GM18498 (cell line): ENCODE measurements at regions not wholly inside any gene's neighbourhood (a gene's known extent, or its start where the extent isn't known, plus 50 kb on each side); places are given as distances from the start of the nearest gene placed in this dataset.
"Not testable (repeated sequence)": the region's sequence is repeated elsewhere in the genome, so short reads cannot be mapped to it uniquely, and the experiment has no call there.

Experiments
- ATAC-seq: cut with Tn5 transposase; IDR thresholded peaks from one replicate; pipeline ENCODE4 v1.9.1; 2021; ENCODE audit warnings: mild to moderate bottlenecking, moderate library complexity; ENCODE audit not compliant: unreplicated experiment

GRCh38 chr10:121262774-121263430, 335.3 kb downstream of the FGFR2 start:
- no peak for ATAC-seq

GRCh38 chr10:121263431-121263783, 334.8 kb downstream of the FGFR2 start:
- ATAC-seq: no peak

- no peak for ATAC-seq
Measured at GRCh38 chr10:121265360-121266123, 332.7 kb downstream of the FGFR2 start.

- no peak for ATAC-seq
Measured at GRCh38 chr10:121266370-121266769, 331.9 kb downstream of the FGFR2 start.

DNA sequence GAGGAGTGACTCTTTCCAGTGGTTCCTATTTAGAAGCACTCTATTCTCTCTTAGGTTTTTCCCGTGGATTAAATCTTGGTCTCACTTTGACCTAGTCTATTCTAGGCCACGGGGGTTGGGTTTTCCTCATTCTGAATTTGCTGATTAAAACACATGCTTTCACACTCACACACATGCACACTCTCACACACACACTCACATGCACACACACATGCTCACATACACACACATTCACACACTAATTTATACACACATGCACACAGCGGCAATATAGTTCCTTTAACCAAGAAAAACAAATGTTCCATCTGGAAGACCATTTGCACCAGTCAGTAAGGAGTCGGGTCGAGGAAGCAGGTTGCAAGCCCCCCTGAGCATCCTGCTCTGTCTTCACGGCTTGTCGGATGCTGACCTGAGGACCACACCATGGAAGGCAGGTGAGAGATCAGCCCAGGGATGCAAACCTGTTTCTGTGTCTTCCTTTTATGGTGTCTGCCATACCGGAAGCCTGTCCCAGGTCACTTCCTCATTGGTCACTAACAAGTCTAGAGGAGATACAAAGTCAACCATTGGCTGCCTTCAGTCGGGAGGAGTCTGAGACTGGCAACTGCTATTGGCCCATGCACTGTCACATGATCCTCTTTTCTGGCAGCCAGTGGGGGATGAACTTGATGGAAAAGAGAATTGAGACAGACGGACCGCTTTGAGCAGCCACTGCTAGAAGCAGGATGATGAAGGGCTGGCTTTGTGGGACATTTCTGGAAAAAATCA, 330.8 kb downstream of the FGFR2 start:
- ATAC-seq: no peak

DNA sequence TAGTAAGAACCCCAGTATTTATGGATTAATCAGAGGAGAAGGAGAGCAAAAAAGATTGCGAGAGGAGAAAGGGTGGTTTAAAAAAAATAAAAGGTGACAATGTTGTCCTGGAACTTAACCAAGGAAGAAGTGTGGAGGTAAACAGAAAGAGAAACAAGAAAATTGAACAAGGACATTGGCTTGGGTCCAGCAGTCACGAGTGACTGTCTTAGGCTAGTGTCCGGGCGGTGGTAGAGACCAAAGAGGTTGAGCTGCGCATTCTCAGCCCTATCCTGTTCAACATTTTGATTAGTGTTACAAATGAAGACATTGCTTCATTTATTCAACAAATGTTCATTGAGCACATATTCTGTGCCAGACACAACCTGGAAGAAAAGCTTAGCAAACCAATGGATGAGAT, 329.9 kb downstream of the FGFR2 start:
- ATAC-seq: no peak

GRCh38 chr10:121268863-121269432, 329.3 kb downstream of the FGFR2 start:
- no peak for ATAC-seq

GRCh38 chr10:121270906-121271305, 327.3 kb downstream of the FGFR2 start:
- ATAC-seq: no peak

GRCh38 chr10:121276046-121276445, 322.2 kb downstream of the FGFR2 start:
- ATAC-seq: no peak

GRCh38 chr10:121276822-121277221, 321.4 kb downstream of the FGFR2 start:
- ATAC-seq: no peak

GRCh38 chr10:121278386-121278785, 319.9 kb downstream of the FGFR2 start:
- ATAC-seq: not testable (repeated sequence)

- ATAC-seq: no peak
Measured at GRCh38 chr10:121281576-121281975, 316.7 kb downstream of the FGFR2 start.

DNA sequence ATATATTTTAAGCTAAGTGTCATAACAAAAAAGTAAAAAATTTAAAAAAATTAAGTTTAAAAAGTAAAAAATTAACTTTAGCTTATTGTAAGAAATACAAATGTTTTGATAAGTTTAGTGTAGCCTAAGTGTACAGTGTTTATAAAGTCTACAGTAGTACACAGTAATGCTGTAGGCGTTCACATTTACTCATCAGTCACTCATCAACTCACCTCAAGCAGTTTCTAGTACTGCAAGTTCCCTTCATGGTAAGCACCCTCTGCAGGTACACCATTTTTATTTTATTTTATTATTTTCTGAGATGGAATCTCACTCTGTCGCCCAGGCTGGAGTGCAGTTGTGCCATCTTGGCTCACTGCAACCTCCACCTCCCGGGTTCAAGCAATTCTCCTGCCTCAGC, 316.0 kb downstream of the FGFR2 start:
- no peak for ATAC-seq

DNA sequence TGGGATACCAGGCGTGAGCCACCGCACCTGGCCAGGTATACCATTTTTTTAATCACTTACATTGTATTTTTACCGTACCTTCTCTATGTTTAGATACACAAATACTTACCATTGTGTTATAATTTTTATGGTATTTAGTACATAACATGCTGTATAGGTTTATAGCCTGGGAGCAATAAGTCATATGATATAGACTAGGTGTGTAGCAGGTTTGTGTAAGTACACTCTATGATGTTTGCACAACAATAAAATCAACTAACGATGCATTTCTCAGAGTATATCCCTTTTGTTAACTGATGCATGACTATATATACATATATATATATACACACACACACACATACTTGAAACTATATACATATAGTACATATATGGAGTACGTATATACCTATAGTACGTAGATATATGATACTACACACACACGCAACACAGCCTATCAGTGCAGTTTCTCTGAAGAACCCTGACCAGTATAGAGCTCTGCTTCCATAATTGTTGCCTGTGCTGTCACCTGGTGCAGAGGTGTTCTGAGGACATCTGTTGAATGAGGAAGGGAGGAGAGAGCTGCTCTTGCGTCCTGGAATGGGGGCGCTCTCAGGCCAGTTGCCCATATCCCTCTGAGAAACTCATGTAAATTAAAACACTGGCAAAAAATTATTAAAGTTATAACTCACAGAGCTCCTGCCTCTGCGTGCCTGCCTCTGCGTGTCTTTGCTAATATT, 315.3 kb downstream of the FGFR2 start:
- ATAC-seq: no peak

DNA sequence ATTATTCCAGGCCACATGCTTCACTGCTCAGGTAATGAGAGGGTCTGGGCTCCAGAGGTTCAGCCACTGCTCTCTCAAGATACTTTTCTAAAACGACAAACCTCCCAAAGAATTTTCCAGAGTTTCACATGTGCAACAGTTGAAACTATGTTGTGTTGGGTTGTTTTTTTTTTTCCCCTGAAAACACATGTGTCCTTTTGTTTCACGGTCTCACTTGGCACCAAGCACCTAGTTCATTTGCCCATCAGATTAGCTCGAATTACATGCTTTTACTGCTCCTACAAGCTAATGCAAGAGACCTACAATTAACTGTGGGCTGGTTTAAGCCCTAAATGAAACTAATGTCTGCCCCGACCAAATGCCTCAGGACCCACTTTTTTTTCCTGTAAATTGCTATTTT, 313.3 kb downstream of the FGFR2 start:
- no peak for ATAC-seq

DNA sequence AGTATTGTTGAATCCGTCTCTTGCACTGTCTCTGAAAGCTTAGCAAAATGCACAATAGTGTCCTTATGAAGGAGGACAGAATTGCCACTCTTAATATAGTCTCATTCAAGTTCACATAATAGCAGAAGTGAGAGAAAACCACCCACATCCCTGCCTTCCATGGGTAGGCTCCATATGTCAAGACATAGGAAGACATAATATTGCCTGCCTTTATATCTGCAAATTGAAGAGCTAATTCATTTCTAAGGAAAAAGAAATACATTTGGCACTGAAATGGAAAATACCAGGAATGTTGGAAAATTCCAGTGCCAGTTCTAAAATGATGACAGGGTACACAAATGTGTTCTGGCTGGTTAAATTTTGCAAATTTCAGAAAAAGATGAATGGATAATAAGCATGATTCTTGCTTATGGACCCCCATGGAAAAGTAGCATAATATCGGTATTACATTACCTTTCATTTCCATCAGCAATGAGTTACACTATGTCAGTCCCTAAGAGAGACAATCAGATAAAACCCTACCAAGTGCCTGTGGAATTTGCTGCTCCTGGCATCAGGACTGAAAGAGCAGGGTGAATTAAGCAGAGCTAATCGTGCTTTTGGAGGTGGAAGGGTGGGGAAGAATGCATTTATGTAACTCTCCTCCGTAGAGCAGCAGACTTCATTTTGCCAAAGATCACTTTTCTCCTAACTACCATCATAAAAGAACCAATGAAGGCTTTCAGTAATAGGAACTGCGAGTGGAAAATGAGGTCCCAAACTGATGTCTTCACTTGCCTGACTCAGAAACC, 312.6 kb downstream of the FGFR2 start:
- no peak for ATAC-seq

DNA sequence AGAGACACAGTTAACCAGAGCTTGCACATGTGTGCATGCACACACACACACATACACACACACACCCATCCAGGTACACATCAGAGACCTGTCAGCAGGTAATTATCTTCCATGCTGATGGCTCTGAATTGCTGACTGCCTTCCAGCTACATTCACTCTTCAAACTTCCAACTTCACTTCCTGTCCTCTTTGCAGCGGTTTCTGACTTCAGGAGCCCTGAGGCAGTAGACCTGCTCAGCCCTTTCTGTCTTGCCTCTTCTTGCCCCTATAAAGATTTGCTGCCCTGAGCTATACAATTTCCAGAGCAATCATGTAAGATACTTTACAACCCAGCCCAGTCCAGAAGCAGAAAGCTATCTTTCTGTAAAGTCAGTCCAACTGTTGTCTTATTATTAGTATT, 310.2 kb downstream of the FGFR2 start:
- no peak for ATAC-seq

DNA sequence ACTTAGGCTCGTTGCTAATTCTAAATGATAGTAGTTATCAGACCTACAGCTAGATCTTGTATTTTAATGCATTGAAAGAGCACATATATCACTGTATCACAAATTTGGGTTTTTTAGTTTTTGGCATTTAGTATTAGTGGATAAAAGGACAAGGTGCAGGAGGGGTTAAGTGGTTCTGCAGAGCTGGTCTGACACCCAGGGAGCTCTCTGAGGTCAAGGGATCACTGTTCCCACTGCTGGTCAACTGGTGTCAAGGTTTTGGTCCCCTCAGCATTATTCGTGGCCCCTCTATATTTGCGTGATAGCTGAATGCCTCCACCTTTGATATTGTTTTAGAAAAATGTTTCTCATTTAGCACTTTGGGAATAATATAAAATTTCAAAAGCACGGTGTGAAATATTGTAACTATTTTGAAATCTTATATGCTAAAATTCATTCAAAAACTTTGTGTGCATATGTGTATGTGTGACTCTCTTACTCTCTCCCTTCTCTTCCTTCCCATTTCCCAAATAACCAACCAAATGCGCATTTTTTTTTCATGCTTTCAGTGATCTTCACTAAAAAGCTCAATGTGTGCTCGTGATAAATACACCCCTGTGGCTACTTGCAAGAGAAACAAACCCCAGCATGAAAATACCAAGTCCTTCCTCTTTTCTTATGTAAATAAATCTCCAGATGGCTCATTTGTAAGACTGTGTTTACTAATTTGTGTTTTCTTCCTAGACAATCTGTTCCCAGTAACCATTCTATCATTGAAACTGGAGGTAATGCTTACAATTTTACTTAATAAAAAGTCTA, 309.2 kb downstream of the FGFR2 start:
- ATAC-seq: no peak

DNA sequence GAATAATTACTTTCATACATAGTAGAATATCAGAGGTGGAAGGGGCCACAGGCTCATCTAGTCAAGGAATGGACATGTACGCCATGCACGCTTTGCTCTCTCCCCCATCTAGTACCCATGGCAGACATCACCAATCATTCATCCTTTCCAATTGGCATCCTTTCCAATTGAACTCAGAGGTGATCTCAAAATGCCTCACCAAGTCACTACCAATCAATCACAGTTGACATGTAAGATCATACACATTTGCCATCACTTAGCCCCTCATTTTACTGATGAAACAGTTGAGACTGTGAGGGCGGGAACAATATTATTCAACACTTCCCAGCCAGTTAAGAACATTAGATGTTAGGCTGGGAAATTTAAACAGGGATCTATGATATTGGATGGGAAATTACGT, 308.4 kb downstream of the FGFR2 start:
- ATAC-seq: no peak
